Thoracic aorta (tissue), 2 donors: ENCODE measurements at regions not wholly inside any gene's neighbourhood (a gene's known extent, or its start where the extent isn't known, plus 50 kb on each side); places are given as distances from the start of the nearest gene placed in this dataset.

Source experiments
- ATAC-seq: fragments of 150-250 bp; one replicate; pipeline ENCODE4 v1.8.0; 2017; ENCODE audit warnings: low read depth; ENCODE audit not compliant: insufficient number of reproducible peaks, low FRiP score
- DNase-seq: peaks from one replicate; pipeline ENCODE4 v3.0.0-alpha.2; 2020; ENCODE audit warnings: low spot score
- H3K27ac ChIP-seq, 2 donors: fragments of 200-600 bp; sonication (generic); 1 replicate in 1 of 2; 2 replicates in 1 of 2; pipeline ENCODE4 v1.5.1; 2016; ENCODE audit warnings: mild to moderate bottlenecking in 2 of 2, moderate library complexity in 2 of 2
- H3K27me3 ChIP-seq: fragments of 200-600 bp; sonication (generic); replicated peaks from 2 replicates; pipeline ENCODE4 v1.6.0; 2016; ENCODE audit warnings: mild to moderate bottlenecking; ENCODE audit not compliant: insufficient read depth
- H3K36me3 ChIP-seq: fragments of 200-600 bp; sonication (generic); one replicate; pipeline ENCODE4 v1.5.1; 2016
- H3K4me1 ChIP-seq, 2 donors: fragments of 200-600 bp; sonication (generic); 1 replicate in 1 of 2; 2 replicates in 1 of 2; pipeline versions ENCODE4 v1.5.1 to v1.6.0; 2016; ENCODE audit warnings: low read depth in 2 of 2, mild to moderate bottlenecking in 1 of 2; ENCODE audit not compliant: control insufficient read depth in 1 of 2
- H3K4me3 ChIP-seq: fragments of 200-600 bp; sonication (generic); 2 replicates; pipeline ENCODE4 v1.5.1; 2016; ENCODE audit warnings: mild to moderate bottlenecking
- H3K9me3 ChIP-seq: fragments of 200-600 bp; sonication (generic); 2 replicates; pipeline ENCODE4 v1.5.1; 2016
- CTCF ChIP-seq: fragments of 200-600 bp; sonication (generic); IDR thresholded peaks from one replicate; pipeline ENCODE4 v1.5.1; 2019; ENCODE audit warnings: antibody characterized with exemption

GRCh38 chr2:118696786-118697465, 150.5 kb downstream of the EN1 start:
- Histone ChIP-seq H3K9me3 (no peaks in the 10 kb centered on the region), H3K36me3 (no peaks in the 10 kb centered on the region), H3K27me3 (no peaks in the 10 kb centered on the region), H3K27ac (no peak overlapping the region), H3K4me1 (no peaks in the 10 kb centered on the region), H3K4me3 (no peak overlapping the region)
- DNase-seq (no peak), ATAC-seq (no peak)
- TF ChIP-seq CTCF = no peak

GRCh38 chr2:118693287-118693822, 154.1 kb downstream of the EN1 start:
- H3K27me3 ChIP-seq = no peaks in the 10 kb centered on the region
- H3K4me3 ChIP-seq = no peak overlapping the region
- no peak for TF ChIP-seq CTCF
- DNase-seq (no peak), ATAC-seq (no peak)
- H3K9me3 ChIP-seq = no peaks in the 10 kb centered on the region
- H3K4me1 ChIP-seq = no peaks in the 10 kb centered on the region
- H3K36me3 ChIP-seq = no peaks in the 10 kb centered on the region
- no peak overlapping the region for H3K27ac ChIP-seq

GRCh38 chr2:118689874-118690273, 157.6 kb downstream of the EN1 start:
- Histone ChIP-seq H3K4me3 (no peak overlapping the region), H3K36me3 (no peaks in the 10 kb centered on the region), H3K4me1 (no peaks in the 10 kb centered on the region), H3K27ac (no peak overlapping the region), H3K9me3 (no peaks in the 10 kb centered on the region), H3K27me3 (no peaks in the 10 kb centered on the region)
- no peak for TF ChIP-seq CTCF
- ATAC-seq (no peak), DNase-seq (no peak)

- H3K27ac ChIP-seq = no peak overlapping the region
- no peak for ATAC-seq
- no peaks in the 10 kb centered on the region for H3K9me3 ChIP-seq
- H3K27me3 ChIP-seq = no peaks in the 10 kb centered on the region
- H3K36me3 ChIP-seq = no peaks in the 10 kb centered on the region
- no peak overlapping the region for H3K4me3 ChIP-seq
- no peak for TF ChIP-seq CTCF
- no peak for DNase-seq
- H3K4me1 ChIP-seq = no peaks in the 10 kb centered on the region
Observed at GRCh38 chr2:118689456-118689855, 158.0 kb downstream of the EN1 start.

GRCh38 chr2:118689033-118689432, 158.4 kb downstream of the EN1 start:
- Histone ChIP-seq H3K27me3 (no peaks in the 10 kb centered on the region), H3K36me3 (no peaks in the 10 kb centered on the region), H3K27ac (no peak overlapping the region), H3K4me1 (no peaks in the 10 kb centered on the region), H3K9me3 (no peaks in the 10 kb centered on the region), H3K4me3 (no peak overlapping the region)
- ATAC-seq (no peak), DNase-seq (no peak)
- no peak for TF ChIP-seq CTCF
